ENCODE measurements at regions not wholly inside any gene's neighbourhood (a gene's known extent, or its start where the extent isn't known, plus 50 kb on each side); places are given as distances from the start of the nearest gene placed in this dataset.
"Not testable (repeated sequence)": the region's sequence is repeated elsewhere in the genome, so short reads cannot be mapped to it uniquely, and the experiment has no call there.

GRCh38 chr18:78480262-78481054 lies 499.2 kb upstream of the SALL3 start:
- H3K4me1 ChIP-seq (ENCODE audit: control insufficient read depth in 1 of 2, insufficient read depth in 2 of 2, low read length in 2 of 2) = no peaks in the 10 kb centered on the region
- peaks cover 0 to 10% of the 10 kb centered on the region in 2 donors for H3K9me3 ChIP-seq (ENCODE audit: control insufficient read depth in 1 of 2, low read length in 2 of 2)
- H3K9ac ChIP-seq (ENCODE audit: low read depth in 1 of 2, low read length in 2 of 2) = no peak overlapping the region
- no peaks in the 10 kb centered on the region for H3K27me3 ChIP-seq (ENCODE audit: control insufficient read depth in 1 of 2, insufficient read depth in 2 of 2, low read length in 2 of 2)
- H3K27ac ChIP-seq (ENCODE audit: low read depth, low read length) = no peak overlapping the region
- H3K4me3 ChIP-seq (ENCODE audit: low read depth in 1 of 2, low read length in 2 of 2) = no peak overlapping the region
- H3K36me3 ChIP-seq (ENCODE audit: control insufficient read depth in 1 of 2, insufficient read depth in 2 of 2, low read length in 2 of 2) = no peaks in the 10 kb centered on the region

- H3K36me3 ChIP-seq (ENCODE audit: control insufficient read depth in 1 of 2, insufficient read depth in 2 of 2, low read length in 2 of 2) = no peaks in the 10 kb centered on the region
- no peak overlapping the region for H3K9ac ChIP-seq (ENCODE audit: low read depth in 1 of 2, low read length in 2 of 2)
- H3K9me3 ChIP-seq (ENCODE audit: control insufficient read depth in 1 of 2, low read length in 2 of 2) = peaks cover 0 to 4% of the 10 kb centered on the region in 2 donors
- H3K4me1 ChIP-seq (ENCODE audit: control insufficient read depth in 1 of 2, insufficient read depth in 2 of 2, low read length in 2 of 2) = no peaks in the 10 kb centered on the region
- H3K4me3 ChIP-seq (ENCODE audit: low read depth in 1 of 2, low read length in 2 of 2) = no peak overlapping the region
- no peaks in the 10 kb centered on the region for H3K27me3 ChIP-seq (ENCODE audit: control insufficient read depth in 1 of 2, insufficient read depth in 2 of 2, low read length in 2 of 2)
- no peak overlapping the region for H3K27ac ChIP-seq (ENCODE audit: low read depth, low read length)
These were observed 497.2 kb upstream of the SALL3 start for GRCh38 chr18:78482378-78482777.

- no peak overlapping the region for H3K27ac ChIP-seq (ENCODE audit: low read depth, low read length)
- H3K4me3 ChIP-seq (ENCODE audit: low read depth in 1 of 2, low read length in 2 of 2) = no peak overlapping the region
- no peaks in the 10 kb centered on the region for H3K36me3 ChIP-seq (ENCODE audit: control insufficient read depth in 1 of 2, insufficient read depth in 2 of 2, low read length in 2 of 2)
- no peaks in the 10 kb centered on the region for H3K27me3 ChIP-seq (ENCODE audit: control insufficient read depth in 1 of 2, insufficient read depth in 2 of 2, low read length in 2 of 2)
- no peaks in the 10 kb centered on the region for H3K4me1 ChIP-seq (ENCODE audit: control insufficient read depth in 1 of 2, insufficient read depth in 2 of 2, low read length in 2 of 2)
- H3K9me3 ChIP-seq (ENCODE audit: control insufficient read depth in 1 of 2, low read length in 2 of 2) = peaks cover 0 to 8% of the 10 kb centered on the region in 2 donors
- no peak overlapping the region for H3K9ac ChIP-seq (ENCODE audit: low read depth in 1 of 2, low read length in 2 of 2)
These were observed 492.0 kb upstream of the SALL3 start for GRCh38 chr18:78487649-78488048.

GRCh38 chr18:78492064-78492812 lies 487.4 kb upstream of the SALL3 start:
- Histone ChIP-seq H3K27me3 (ENCODE audit: control insufficient read depth in 1 of 2, insufficient read depth in 2 of 2, low read length in 2 of 2) (no peaks in the 10 kb centered on the region), H3K9ac (ENCODE audit: low read depth in 1 of 2, low read length in 2 of 2) (no peak overlapping the region), H3K27ac (ENCODE audit: low read depth, low read length) (no peak overlapping the region), H3K36me3 (ENCODE audit: control insufficient read depth in 1 of 2, insufficient read depth in 2 of 2, low read length in 2 of 2) (no peaks in the 10 kb centered on the region), H3K4me3 (ENCODE audit: low read depth in 1 of 2, low read length in 2 of 2) (no peak overlapping the region), H3K4me1 (ENCODE audit: control insufficient read depth in 1 of 2, insufficient read depth in 2 of 2, low read length in 2 of 2) (no peaks in the 10 kb centered on the region), H3K9me3 (ENCODE audit: control insufficient read depth in 1 of 2, low read length in 2 of 2) (peaks cover 6 to 18% of the 10 kb centered on the region in 2 donors)

GRCh38 chr18:78492813-78493371 lies 486.7 kb upstream of the SALL3 start:
- H3K27ac ChIP-seq (ENCODE audit: low read depth, low read length) = no peak overlapping the region
- no peak overlapping the region for H3K9ac ChIP-seq (ENCODE audit: low read depth in 1 of 2, low read length in 2 of 2)
- no peaks in the 10 kb centered on the region for H3K27me3 ChIP-seq (ENCODE audit: control insufficient read depth in 1 of 2, insufficient read depth in 2 of 2, low read length in 2 of 2)
- H3K9me3 ChIP-seq (ENCODE audit: control insufficient read depth in 1 of 2, low read length in 2 of 2) = peaks cover 6 to 22% of the 10 kb centered on the region in 2 donors
- no peaks in the 10 kb centered on the region for H3K36me3 ChIP-seq (ENCODE audit: control insufficient read depth in 1 of 2, insufficient read depth in 2 of 2, low read length in 2 of 2)
- no peaks in the 10 kb centered on the region for H3K4me1 ChIP-seq (ENCODE audit: control insufficient read depth in 1 of 2, insufficient read depth in 2 of 2, low read length in 2 of 2)
- no peak overlapping the region for H3K4me3 ChIP-seq (ENCODE audit: low read depth in 1 of 2, low read length in 2 of 2)

- not testable (repeated sequence) for H3K4me1 ChIP-seq (ENCODE audit: control insufficient read depth in 1 of 2, insufficient read depth in 2 of 2, low read length in 2 of 2); H3K9ac ChIP-seq (ENCODE audit: low read depth in 1 of 2, low read length in 2 of 2); H3K36me3 ChIP-seq (ENCODE audit: control insufficient read depth in 1 of 2, insufficient read depth in 2 of 2, low read length in 2 of 2); H3K27ac ChIP-seq (ENCODE audit: low read depth, low read length); H3K4me3 ChIP-seq (ENCODE audit: low read depth in 1 of 2, low read length in 2 of 2); H3K27me3 ChIP-seq (ENCODE audit: control insufficient read depth in 1 of 2, insufficient read depth in 2 of 2, low read length in 2 of 2)
- H3K9me3 ChIP-seq (ENCODE audit: control insufficient read depth in 1 of 2, low read length in 2 of 2) = peaks cover 6 to 27% of the 10 kb centered on the region in 2 donors
These were observed 486.1 kb upstream of the SALL3 start for GRCh38 chr18:78493490-78493889.

- Histone ChIP-seq H3K4me1 (ENCODE audit: control insufficient read depth in 1 of 2, insufficient read depth in 2 of 2, low read length in 2 of 2) (no peaks in the 10 kb centered on the region), H3K9ac (ENCODE audit: low read depth in 1 of 2, low read length in 2 of 2) (no peak overlapping the region), H3K27me3 (ENCODE audit: control insufficient read depth in 1 of 2, insufficient read depth in 2 of 2, low read length in 2 of 2) (no peaks in the 10 kb centered on the region), H3K36me3 (ENCODE audit: control insufficient read depth in 1 of 2, insufficient read depth in 2 of 2, low read length in 2 of 2) (no peaks in the 10 kb centered on the region), H3K27ac (ENCODE audit: low read depth, low read length) (no peak overlapping the region), H3K9me3 (ENCODE audit: control insufficient read depth in 1 of 2, low read length in 2 of 2) (peaks cover 6 to 27% of the 10 kb centered on the region in 2 donors), H3K4me3 (ENCODE audit: low read depth in 1 of 2, low read length in 2 of 2) (no peak overlapping the region)
These were observed 485.2 kb upstream of the SALL3 start for GRCh38 chr18:78494204-78495085.

GRCh38 chr18:78495550-78495949 lies 484.1 kb upstream of the SALL3 start:
- no peaks in the 10 kb centered on the region for H3K36me3 ChIP-seq (ENCODE audit: control insufficient read depth in 1 of 2, insufficient read depth in 2 of 2, low read length in 2 of 2)
- no peaks in the 10 kb centered on the region for H3K27me3 ChIP-seq (ENCODE audit: control insufficient read depth in 1 of 2, insufficient read depth in 2 of 2, low read length in 2 of 2)
- no peak overlapping the region for H3K9ac ChIP-seq (ENCODE audit: low read depth in 1 of 2, low read length in 2 of 2)
- no peaks in the 10 kb centered on the region for H3K4me1 ChIP-seq (ENCODE audit: control insufficient read depth in 1 of 2, insufficient read depth in 2 of 2, low read length in 2 of 2)
- no peak overlapping the region for H3K4me3 ChIP-seq (ENCODE audit: low read depth in 1 of 2, low read length in 2 of 2)
- H3K27ac ChIP-seq (ENCODE audit: low read depth, low read length) = no peak overlapping the region
- H3K9me3 ChIP-seq (ENCODE audit: control insufficient read depth in 1 of 2, low read length in 2 of 2) = peaks cover 6 to 30% of the 10 kb centered on the region in 2 donors

- Histone ChIP-seq H3K9me3 (ENCODE audit: control insufficient read depth in 1 of 2, low read length in 2 of 2) (peaks cover 6 to 31% of the 10 kb centered on the region in 2 donors), H3K36me3 (ENCODE audit: control insufficient read depth in 1 of 2, insufficient read depth in 2 of 2, low read length in 2 of 2) (no peaks in the 10 kb centered on the region), H3K4me3 (ENCODE audit: low read depth in 1 of 2, low read length in 2 of 2) (no peak overlapping the region)
These were observed 483.5 kb upstream of the SALL3 start for GRCh38 chr18:78496079-78496478.

More at GRCh38 chr18:78496079-78496478, 483.5 kb upstream of the SALL3 start:
- Histone ChIP-seq H3K4me1 (ENCODE audit: control insufficient read depth in 1 of 2, insufficient read depth in 2 of 2, low read length in 2 of 2) (no peaks in the 10 kb centered on the region), H3K27me3 (ENCODE audit: control insufficient read depth in 1 of 2, insufficient read depth in 2 of 2, low read length in 2 of 2) (no peaks in the 10 kb centered on the region), H3K9ac (ENCODE audit: low read depth in 1 of 2, low read length in 2 of 2) (no peak overlapping the region), H3K27ac (ENCODE audit: low read depth, low read length) (no peak overlapping the region)

Measured in duodenal mucosa (tissue), 2 donors.